ENCODE measurements at regions not wholly inside any gene's neighbourhood (a gene's known extent, or its start where the extent isn't known, plus 50 kb on each side); places are given as distances from the start of the nearest gene placed in this dataset.

DNA sequence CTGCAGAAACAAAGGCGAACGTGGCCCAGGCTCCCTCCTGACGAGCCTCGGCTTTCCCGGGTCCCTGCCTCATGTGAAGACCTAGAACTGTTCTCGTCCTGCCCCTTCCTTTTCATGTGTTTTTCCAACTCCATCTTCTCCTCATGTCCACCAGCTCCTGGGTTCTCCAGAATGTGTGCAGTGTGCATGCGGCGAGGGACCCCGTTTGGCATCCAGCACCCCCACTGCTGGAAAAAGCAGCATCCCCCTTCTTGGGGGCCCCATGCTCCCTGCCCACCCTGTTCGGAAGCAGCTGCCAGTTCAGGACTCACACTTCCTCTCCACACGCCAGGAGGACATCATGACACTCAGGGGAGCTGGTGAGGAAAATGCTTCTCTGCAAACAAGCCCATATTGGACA, 313.5 kb downstream of the BRD1 start:
- TF ChIP-seq, protein P1, sequence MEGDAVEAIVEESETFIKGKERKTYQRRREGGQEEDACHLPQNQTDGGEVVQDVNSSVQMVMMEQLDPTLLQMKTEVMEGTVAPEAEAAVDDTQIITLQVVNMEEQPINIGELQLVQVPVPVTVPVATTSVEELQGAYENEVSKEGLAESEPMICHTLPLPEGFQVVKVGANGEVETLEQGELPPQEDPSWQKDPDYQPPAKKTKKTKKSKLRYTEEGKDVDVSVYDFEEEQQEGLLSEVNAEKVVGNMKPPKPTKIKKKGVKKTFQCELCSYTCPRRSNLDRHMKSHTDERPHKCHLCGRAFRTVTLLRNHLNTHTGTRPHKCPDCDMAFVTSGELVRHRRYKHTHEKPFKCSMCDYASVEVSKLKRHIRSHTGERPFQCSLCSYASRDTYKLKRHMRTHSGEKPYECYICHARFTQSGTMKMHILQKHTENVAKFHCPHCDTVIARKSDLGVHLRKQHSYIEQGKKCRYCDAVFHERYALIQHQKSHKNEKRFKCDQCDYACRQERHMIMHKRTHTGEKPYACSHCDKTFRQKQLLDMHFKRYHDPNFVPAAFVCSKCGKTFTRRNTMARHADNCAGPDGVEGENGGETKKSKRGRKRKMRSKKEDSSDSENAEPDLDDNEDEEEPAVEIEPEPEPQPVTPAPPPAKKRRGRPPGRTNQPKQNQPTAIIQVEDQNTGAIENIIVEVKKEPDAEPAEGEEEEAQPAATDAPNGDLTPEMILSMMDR (IDR thresholded peaks at IDR 0.05; ENCODE audit: low read depth, low read length, poor library complexity, severe bottlenecking) = no peak
- no peak for TF ChIP-seq EZH2phosphoT487 (IDR thresholded peaks at IDR 0.05; ENCODE audit: borderline replicate concordance, low read length)
